ENCODE measurements at regions not wholly inside any gene's neighbourhood (a gene's known extent, or its start where the extent isn't known, plus 50 kb on each side); places are given as distances from the start of the nearest gene placed in this dataset.

DNA sequence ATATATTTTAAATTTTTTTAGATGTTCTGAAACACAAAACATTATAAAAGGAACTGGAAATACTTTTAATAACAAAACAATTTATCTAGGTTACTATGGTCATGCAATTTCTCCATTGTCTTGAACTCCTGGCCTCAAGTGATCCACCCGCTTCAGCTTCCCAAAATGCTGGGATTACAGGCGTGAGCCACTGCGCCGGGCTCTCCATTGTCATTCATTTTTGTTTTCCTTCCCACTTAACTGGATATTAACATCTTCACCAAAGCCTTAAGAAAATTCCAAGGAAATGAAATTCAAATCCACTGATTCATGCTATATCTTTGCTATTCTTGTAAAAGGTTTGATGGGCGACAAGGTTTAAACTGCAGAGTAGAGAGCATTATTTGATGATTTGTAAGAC, 279.5 kb upstream of the PKN2 start:
- DNase-seq (ENCODE audit: low spot score), result no peak
- ATAC-seq, result no peak

DNA sequence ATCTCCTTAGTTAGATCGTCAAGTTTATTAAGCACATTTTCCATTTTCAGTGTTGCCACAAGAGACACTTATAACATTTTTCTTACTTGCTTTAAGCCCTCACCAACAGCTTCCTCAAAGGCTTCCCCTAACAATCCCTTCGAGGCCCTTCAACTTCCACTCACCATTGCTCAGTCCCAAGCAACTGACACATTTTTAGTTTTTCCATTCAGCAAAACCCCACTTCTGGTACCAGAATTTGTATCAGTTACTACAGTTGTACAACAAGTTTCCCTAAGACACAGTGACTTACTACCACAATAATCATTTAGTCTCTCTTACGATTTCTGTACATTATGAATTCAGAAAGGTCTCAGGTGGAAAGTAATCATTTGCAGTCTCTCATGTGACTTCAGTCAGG, 276.8 kb upstream of the PKN2 start:
- ATAC-seq (no peak), DNase-seq (ENCODE audit: low spot score) (no peak)

DNA sequence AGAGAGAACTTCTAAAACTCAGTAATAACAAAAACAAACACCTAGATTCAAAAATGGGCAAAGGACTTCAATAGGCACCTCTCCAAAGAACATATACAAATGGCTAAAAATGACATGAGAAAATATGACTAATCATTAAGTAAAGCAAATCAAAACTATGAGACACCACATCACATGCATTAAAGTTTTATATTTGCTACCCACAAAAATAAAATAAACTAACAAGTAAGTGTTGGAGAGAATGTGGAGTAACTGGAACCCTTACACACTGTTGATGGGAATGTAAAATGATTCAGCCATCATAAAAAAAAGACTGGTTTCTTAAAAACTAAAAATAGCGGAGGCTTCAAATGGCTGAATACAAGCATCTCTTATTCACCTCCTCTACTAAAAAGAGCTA, 262.1 kb upstream of the PKN2 start:
- DNase-seq (ENCODE audit: low spot score) (no peak), ATAC-seq (no peak)

DNA sequence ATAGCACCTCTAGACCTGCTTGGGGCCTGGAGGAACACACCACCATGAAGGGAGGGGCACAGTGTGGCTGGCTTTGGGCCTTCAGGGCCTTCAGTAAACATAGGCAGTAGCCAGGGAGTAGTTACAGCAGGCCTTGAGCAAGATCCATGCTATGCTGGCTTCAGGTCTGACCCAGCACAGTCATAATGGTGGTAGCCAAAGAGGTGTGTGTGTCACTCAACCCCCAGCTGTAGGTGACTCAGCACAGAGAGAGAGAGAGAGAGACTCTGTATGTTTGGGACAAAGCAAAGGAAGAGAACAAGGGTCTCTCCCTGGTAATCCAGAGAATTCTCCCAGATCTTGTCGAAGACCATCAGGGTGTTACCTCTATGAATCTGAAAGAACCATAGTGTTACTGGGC, 250.5 kb upstream of the PKN2 start:
- ATAC-seq, result no peak
- no peak for DNase-seq (ENCODE audit: low spot score)

DNA sequence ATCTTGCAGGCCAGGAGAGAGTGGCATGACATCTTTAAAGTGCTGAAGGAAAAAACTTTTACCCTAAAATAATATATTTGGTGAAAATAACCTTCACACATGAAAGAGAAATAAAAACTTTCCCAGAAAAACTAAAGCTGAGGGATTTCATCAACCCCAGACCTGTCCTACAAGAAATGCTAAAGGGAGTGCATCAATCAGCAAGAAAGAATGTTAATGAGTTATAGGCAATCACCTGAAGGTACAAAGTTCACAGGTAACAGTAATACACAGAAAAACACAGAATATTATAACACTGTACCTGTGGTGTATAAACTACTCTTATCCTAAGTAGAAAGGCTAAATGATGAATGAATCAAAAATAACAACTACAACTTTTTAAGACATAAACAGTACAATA, 249.2 kb upstream of the PKN2 start:
- DNase-seq (ENCODE audit: low spot score) (no peak), ATAC-seq (no peak)

DNA sequence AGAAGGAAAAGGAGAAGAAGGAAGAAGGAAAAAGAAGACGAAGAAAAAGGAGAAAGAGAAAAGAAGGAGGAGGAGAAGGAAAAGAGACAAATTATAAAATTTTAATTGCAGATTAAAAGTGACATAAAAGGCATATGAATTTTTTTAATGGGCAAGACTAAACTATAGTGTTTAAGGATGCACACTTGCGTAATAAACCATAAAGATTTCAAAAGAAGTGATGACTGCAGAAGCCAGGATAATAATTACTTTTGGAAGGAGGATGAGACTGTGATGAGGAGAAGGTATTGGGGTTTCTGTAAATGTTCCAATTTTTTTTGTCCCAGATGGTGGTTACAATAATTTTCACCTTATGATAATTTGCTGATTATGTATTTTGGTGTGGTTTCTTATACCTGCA, 243.1 kb upstream of the PKN2 start:
- no peak for ATAC-seq
- DNase-seq (ENCODE audit: low spot score), result no peak

DNA sequence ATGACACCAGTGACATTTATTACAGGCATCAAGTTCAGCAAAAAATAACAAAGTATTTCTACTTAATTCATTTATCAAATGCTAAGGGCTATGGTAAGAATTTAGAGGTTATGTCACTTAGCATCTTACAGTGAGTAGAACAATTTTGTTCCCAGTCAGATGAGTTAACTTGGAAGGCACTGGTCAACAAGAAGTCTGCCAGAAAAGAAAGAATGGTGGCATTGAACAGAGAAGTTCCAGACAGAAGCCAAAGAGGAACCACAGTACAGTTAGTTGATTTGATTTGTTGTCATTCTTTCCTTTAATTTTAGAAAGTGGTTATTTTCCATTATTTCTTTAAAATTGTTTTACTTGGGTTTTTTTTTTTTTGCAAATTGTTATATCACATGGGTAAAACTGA, 232.2 kb upstream of the PKN2 start:
- ATAC-seq (no peak), DNase-seq (ENCODE audit: low spot score) (no peak)

DNA sequence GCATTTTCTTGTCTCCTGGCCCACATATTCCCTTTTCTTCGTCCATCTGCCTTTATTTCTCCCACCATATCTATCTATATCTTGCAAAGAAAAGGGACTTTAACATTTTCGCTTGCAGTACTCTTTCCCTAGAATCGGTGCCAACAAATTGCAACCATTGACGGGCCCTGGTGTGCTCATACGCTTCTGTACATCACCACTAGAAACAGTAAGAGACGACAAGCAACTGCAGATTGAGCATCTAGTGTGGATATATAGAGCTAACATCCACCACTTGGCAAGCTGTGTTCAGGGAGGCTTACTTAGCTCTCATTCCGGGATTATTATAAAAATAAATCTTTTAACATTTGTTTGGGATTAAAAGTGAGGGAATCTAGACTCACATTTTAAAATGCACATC, 230.8 kb upstream of the PKN2 start:
- no peak for ATAC-seq
- no peak for DNase-seq (ENCODE audit: low spot score)

DNA sequence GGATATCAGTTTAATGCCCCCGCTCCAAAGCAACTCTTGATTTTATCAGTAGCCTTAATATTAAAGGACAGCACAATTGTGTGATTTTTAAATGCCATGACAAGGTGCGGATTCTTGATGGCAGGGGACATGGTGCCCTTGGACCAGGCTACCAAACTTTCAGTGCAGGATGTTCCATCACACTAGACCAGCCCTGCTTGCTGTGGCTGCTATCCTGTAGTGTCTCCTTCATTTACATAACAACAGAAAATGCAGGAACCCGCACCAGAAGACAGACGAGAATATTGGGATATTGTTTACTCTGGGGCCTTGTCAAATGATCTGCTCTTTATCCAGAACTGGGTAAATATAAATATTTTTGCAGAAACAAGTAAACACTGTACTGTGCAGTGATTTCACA, 229.3 kb upstream of the PKN2 start:
- ATAC-seq, result no peak

DNA sequence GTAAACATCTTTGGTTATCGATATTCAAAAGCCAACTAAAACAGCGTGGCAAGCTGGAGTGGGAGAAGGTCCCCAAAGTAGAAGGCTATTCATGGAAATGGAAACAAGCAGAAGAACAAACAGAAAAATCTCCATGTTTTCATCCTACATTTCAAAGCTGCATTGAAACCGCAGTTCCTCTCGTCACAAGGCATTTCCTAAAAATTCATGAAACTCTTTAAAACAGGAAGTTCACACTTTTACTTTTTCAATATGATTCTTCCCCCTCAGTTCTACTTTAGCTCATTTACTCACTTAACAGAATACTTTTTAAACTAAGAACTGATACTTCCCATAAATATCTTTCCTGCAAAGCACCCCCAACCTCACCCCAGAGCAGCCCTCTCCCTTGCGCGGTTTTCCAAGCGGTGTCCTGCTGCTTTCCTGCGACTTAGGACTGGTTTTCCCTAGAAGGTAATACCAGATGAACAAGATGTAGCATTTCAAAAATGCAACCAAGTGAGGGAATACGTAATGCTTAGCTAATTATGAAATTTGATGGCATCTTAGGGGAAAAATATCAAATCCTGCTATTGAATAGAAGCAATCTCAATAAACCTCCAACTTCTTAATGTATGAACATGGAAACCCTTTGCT, 228.3 kb upstream of the PKN2 start:
- no peak for DNase-seq (ENCODE audit: low spot score)

More for the DNA sequence above, 229.3 kb upstream of the PKN2 start:
- DNase-seq (ENCODE audit: low spot score), result no peak

DNA sequence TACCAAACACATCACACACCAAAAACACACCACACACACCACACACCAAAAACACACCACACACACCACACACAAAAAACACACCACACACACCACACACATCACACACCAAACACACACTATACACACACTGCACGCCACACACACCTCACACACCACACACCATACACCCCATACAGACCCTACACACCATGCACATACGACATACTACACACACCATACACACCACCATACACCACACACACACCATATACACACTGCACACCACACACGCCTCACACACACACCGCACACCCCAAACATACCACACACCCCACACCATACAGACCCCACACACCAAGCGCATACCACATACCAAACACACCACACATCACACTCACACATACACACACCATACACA, 226.9 kb upstream of the PKN2 start:
- DNase-seq (ENCODE audit: low spot score), result no peak
- ATAC-seq, result no peak

More for the DNA sequence above, 228.3 kb upstream of the PKN2 start:
- ATAC-seq, result no peak

DNA sequence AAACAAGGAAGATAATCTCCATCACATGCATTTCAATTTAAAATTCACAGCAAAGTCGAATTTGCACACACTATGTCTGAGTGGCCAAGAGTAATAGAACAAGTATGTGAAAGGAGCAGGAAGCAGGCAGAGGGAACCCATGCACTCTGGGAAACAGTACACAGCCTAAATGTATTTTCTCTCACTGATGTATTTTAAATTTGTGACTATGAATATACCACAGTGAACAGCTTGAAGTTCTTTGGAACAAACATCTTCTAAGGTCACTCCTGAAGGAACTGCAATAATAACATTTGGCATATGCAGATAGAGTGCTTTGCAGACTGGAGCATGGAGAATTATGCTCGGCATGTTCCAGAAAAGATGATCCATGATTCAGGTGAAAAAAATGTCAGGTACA, 223.1 kb upstream of the PKN2 start:
- DNase-seq (ENCODE audit: low spot score) (no peak), ATAC-seq (no peak)

DNA sequence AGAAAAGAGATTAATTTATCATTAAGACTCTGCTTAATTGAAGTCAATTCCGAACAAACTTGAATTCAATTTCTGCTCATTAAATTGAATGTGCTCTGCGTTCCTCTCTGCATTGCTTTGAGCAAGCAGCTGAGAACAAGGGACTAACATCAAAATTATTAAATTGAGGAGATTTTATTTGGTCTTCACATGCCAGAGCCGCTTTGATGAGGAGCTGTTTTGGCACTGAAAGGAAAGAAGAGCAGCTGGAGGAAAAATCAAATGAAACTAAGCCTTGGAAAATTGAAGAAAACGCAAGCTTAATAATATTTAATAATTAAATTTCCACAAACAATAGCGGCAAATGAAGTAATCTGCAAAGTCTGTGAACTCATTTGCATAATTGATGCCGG, 222.0 kb upstream of the PKN2 start:
- ATAC-seq (no peak), DNase-seq (ENCODE audit: low spot score) (no peak)

DNA sequence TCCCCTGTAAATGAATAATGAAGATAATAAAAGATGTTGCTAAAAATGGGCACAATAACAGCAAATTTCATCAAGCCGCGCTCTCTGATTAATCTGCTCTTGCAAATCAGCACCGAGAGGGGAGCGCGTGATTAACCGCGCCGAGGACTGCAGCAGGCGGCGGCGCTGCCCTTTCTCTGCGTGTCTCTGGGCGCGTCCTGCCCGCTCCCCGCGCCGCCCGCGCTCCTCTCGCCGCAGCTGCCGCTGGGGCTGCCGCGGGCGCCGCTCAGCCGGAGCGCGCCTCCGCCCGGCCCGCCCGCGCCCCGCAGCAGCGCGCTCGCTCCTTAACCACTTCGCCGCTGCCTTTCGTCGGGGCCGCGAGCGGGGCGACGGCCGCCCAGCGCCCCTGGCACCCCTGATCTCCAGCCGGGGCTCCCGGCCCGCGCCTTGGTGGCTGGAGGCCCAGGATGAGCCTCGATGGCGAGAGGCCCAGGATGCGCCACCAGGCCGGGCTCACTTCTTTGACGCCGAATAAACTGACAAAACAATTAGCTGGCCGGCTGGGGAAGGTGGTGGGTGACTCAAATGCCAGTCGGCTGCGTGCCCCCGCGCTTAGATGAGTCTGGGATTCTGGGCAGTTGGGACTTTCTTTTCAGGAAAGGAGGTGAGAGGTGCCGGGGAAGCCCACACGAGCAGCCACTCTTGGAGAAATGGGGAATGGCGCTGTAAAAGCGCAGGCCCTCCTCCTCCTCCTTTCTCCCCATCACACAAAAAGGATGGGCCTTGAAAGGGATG, 221.4 kb upstream of the PKN2 start:
- DNase-seq (ENCODE audit: low spot score), result no peak

DNA sequence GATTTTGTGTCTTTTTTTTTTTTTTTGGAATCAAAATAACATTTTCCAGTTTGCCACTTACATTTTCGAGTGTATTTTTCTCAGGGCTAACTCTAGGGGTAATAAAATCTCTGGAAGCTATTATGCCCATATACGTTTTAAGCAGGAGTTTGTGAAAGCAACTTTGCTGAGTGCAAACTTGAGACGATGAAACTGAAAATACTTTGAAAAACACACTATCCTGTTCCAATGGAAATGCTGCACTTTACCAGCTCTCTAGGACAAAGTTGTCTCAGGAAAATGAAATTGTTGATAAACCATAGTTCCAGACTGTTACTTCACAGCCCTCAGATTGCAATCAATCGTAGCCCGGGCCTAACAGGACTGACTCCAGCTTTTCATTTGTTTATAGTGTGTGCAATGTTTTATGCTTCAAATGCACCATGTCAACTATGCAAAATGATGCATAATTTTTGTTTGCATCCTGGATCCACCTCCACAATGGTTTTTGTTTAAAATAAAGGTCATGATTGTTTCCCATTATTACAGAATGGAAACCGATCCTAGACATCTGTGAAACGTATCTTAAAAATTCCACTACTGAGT, 220.6 kb upstream of the PKN2 start:
- ATAC-seq, result no peak
- no peak for DNase-seq (ENCODE audit: low spot score)

More for the DNA sequence above, 221.4 kb upstream of the PKN2 start:
- peak; percentile 99 for ATAC-seq

DNA sequence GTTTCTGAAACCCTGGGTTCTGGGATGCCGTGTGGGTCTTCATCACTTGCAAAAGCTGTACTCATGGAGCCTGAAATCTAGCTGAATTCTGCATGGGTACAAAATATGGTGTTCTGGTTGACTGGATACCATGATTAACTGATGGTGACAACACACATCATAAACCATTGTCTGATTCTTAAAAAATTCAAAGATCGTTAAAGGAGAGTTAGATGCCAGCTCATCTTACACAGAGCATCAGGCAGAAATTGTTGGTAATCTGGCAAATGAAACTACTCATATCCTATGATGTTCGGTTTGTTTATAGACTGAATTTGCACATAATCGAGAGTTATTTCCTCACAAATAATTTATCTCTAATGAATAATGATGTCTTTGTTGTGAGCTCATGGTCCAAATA, 218.1 kb upstream of the PKN2 start:
- ATAC-seq, result no peak
- DNase-seq (ENCODE audit: low spot score), result no peak

DNA sequence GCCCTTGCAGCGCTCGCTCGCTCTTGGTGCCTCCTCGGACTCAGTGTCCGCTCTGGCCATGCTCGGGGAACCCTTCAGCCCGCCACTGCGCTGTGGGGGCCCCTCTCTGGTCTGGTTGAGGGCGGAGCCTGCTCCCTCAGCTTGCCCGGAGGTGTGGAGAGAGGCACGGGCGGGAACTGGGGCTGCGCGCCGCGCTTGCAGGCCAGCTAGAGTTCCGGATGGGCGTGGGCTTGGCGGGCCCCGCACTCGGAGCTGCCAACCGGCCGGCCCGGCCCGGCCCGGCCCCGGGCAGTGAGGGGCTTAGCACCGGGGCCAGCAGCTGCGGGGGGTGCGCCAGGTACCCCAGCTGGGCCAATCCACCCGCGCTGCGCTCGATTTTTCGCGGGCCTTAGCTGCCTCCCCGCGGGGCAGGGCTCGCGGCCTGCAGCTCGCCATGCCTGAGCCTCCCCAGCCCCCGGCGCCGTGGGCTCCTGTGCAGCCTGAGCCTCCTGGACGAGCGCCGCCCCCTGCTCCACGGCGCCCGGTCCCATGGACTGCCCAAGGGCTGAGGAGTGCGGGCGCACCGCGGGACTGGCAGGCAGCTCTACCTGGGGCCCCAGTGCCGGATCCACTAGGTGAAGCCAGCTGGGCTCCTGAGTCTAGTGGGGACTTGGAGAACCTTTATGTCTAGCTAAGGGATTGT, 217.0 kb upstream of the PKN2 start:
- ATAC-seq, result no peak

DNA sequence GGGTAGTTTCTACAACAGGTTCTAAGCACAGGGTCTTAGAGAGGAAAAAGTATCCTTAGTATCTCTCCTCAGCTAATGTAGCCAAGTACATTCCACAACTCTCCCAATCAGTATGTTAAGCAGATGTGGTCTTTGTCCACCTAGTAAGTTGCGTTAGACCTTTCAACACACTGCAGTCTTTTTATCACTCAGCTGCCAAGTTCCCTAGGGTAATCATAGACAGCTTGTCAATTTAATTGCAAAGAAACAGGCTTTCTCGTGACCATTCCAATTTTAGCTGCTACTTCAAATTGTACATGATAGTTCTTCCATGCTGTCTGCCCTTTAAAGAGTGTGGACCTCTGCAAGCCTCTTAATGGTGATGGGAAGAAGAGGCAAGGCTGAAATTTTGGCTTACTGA, 211.8 kb upstream of the PKN2 start:
- ATAC-seq, result peak; percentile 75
- DNase-seq (ENCODE audit: low spot score), result no peak

More for the DNA sequence above, 217.0 kb upstream of the PKN2 start:
- DNase-seq (ENCODE audit: low spot score), result no peak

DNA sequence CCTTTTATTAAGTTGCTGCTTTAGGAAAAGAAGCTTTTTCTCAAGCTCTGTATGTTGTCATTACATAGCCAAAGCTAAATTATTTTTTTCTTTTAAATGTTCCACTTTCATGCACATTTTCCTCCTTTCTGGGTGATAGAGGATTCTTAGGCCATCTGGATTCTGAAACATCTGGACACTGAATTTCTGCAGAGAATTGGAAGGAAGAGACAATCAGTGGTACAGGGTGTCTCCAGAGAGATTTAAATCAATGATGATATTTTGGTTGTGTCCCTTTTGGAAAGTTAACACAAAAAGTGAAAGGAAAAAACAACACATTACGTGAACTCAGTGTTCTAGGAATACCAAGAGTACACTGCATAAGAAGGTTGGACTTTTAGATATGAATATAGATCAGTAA, 211.4 kb upstream of the PKN2 start:
- DNase-seq (ENCODE audit: low spot score), result no peak

DNA sequence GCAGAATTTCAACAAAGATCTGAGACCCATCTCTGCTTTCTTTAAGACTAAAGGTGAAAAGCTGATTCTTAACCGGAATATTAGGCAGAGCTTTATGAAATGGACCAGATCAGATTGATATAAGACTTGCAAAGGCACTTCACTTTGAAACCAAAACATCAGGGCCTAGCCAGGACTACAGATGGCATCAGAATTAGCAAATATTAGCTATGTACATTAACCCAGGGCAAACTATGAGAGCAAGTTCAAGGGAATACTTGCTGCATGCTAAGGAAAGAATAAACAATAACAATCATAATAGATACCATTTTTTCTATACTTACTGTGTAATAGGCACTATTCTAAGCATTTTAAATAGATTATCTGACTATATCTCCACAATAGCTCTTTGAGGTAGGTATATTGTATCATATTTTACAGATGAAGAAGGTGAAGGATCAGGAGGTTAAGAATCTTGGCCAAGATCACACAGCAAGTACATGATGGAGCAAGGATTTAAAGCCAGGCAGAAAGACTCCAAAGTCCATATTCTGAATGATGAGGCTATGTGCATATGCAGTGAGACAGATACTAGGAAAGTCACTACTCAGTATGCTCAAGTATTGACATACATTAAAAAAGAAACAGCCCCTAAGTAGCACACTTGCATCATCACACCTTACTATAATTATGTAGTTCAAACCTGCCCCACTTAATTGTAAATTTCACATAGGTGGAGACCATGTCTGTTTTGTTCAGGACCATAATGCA, 209.3 kb upstream of the PKN2 start:
- ATAC-seq (no peak), DNase-seq (ENCODE audit: low spot score) (no peak)

More for the DNA sequence above, 211.4 kb upstream of the PKN2 start:
- no peak for ATAC-seq

DNA sequence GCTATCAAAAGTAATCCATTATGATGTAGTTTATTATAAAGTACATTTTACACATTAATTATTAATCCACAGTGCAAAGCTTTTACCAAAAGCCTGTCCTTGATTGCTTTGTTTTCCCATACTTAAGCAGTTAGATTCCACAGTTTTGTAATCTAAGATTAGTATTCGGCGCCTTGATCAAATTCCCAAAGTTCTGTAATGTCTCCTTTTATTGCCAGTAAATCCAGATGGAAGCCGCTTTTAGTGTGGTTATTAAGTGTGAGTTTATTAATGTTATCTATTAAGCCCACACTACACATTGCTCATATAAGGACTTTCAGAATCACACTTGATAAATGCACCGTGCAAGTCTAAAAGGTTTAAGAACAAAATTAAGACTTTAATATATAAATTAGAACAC, 199.2 kb upstream of the PKN2 start:
- ATAC-seq, result no peak
- DNase-seq (ENCODE audit: low spot score), result no peak

Data from left lobe of liver (tissue), 2 donors.